B cell (primary cell): ENCODE measurements at regions not wholly inside any gene's neighbourhood (a gene's known extent, or its start where the extent isn't known, plus 50 kb on each side); places are given as distances from the start of the nearest gene placed in this dataset.

Experiments used
- EZH2 ChIP-seq: IDR thresholded peaks from 2 replicates; pipeline ENCODE4 v1.6.1; 2012; ENCODE audit warnings: borderline replicate concordance, low read depth, mild to moderate bottlenecking, moderate library complexity, low read length; ENCODE audit not compliant: insufficient read depth, poor library complexity, severe bottlenecking
- TF ChIP-seq, protein P1 (sequence below): fragments of 200-600 bp; IDR thresholded peaks from one replicate; pipeline ENCODE4 v1.8.0; 2022; ENCODE audit warnings: antibody characterized with exemption, mild to moderate bottlenecking

DNA sequence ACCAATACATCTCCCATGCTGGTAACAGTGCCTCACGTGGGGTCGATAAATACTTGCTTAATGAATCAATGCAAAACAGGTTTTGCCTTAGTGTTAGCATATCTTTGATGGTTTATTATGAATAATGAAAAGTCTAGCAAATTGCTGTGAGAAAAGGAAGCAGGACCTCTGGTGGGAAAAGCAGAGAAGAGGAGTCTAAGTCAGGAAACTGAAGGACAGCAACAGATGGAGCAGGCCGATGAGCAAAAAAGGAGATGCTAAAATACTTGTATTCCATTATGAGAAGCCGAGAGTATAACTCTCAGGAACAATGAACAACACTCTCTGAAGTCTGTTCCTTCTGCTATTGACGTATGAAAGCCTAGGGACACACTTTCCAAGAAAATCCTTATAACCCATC is 555.2 kb upstream of the KLHL29 start:
- TF ChIP-seq, protein P1, sequence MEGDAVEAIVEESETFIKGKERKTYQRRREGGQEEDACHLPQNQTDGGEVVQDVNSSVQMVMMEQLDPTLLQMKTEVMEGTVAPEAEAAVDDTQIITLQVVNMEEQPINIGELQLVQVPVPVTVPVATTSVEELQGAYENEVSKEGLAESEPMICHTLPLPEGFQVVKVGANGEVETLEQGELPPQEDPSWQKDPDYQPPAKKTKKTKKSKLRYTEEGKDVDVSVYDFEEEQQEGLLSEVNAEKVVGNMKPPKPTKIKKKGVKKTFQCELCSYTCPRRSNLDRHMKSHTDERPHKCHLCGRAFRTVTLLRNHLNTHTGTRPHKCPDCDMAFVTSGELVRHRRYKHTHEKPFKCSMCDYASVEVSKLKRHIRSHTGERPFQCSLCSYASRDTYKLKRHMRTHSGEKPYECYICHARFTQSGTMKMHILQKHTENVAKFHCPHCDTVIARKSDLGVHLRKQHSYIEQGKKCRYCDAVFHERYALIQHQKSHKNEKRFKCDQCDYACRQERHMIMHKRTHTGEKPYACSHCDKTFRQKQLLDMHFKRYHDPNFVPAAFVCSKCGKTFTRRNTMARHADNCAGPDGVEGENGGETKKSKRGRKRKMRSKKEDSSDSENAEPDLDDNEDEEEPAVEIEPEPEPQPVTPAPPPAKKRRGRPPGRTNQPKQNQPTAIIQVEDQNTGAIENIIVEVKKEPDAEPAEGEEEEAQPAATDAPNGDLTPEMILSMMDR, result no peak
- no peak for TF ChIP-seq EZH2
